ENCODE measurements at regions not wholly inside any gene's neighbourhood (a gene's known extent, or its start where the extent isn't known, plus 50 kb on each side); places are given as distances from the start of the nearest gene placed in this dataset.

GRCh38 chr5:171537070-171537849, 117.8 kb downstream of the FGF18 start:
- Histone ChIP-seq H3K18ac (ENCODE audit: low read length) (no peak overlapping the region), H4K5ac (ENCODE audit: low read length) (no peak overlapping the region), H2AK5ac (ENCODE audit: low read length) (no peak overlapping the region), H2BK5ac (ENCODE audit: low read length) (no peak overlapping the region), H3K79me2 (ENCODE audit: control insufficient read depth, insufficient read depth, low read length) (no peaks in the 10 kb centered on the region), H4K8ac (ENCODE audit: low read depth, low read length) (no peak overlapping the region), H3K27me3 (ENCODE audit: insufficient read depth, low read length, poor library complexity) (no peaks in the 10 kb centered on the region), H2BK120ac (ENCODE audit: low read depth, low read length) (no peak overlapping the region), H3K9ac (ENCODE audit: low read length) (no peak overlapping the region), H3K4me3 (ENCODE audit: low read length) (no peak overlapping the region), H3K56ac (ENCODE audit: low read length) (no peak overlapping the region), H2BK15ac (replicated peaks; ENCODE audit: low read depth) (no peak overlapping the region), H3K4ac (ENCODE audit: low read depth, low read length) (no peak overlapping the region), H3K4me2 (ENCODE audit: low read length) (no peak overlapping the region), H3K23ac (ENCODE audit: low read length) (no peak overlapping the region), H3K36me3 (ENCODE audit: control insufficient read depth, insufficient read depth, low read length) (no peaks in the 10 kb centered on the region), H3K79me1 (ENCODE audit: low read length) (no peaks in the 10 kb centered on the region), H3K4me1 (ENCODE audit: control insufficient read depth, low read depth, low read length) (no peaks in the 10 kb centered on the region), H3K27ac (ENCODE audit: low read depth, low read length) (no peak overlapping the region)
- DNase-seq, result peak; percentile 56
- no CpG with 5 or more reads among the region's 9 CpGs for WGBS (ENCODE audit: extremely low coverage, insufficient coverage, low lambda C conversion rate)

GRCh38 chr5:171537923-171538537, 118.6 kb downstream of the FGF18 start:
- H3K27ac ChIP-seq (ENCODE audit: low read depth, low read length), result no peak overlapping the region
- WGBS (ENCODE audit: extremely low coverage, insufficient coverage, low lambda C conversion rate), result no CpG with 5 or more reads among the region's 3 CpGs
- H3K79me2 ChIP-seq (ENCODE audit: control insufficient read depth, insufficient read depth, low read length), result no peaks in the 10 kb centered on the region
- no peaks in the 10 kb centered on the region for H3K4me1 ChIP-seq (ENCODE audit: control insufficient read depth, low read depth, low read length)
- H2AK5ac ChIP-seq (ENCODE audit: low read length), result no peak overlapping the region
- DNase-seq, result no peak
- H3K18ac ChIP-seq (ENCODE audit: low read length), result no peak overlapping the region
- no peaks in the 10 kb centered on the region for H3K79me1 ChIP-seq (ENCODE audit: low read length)
- H3K23ac ChIP-seq (ENCODE audit: low read length), result no peak overlapping the region
- no peak overlapping the region for H3K4me3 ChIP-seq (ENCODE audit: low read length)
- H4K5ac ChIP-seq (ENCODE audit: low read length), result no peak overlapping the region
- H3K56ac ChIP-seq (ENCODE audit: low read length), result no peak overlapping the region
- H3K9ac ChIP-seq (ENCODE audit: low read length), result no peak overlapping the region
- H3K4ac ChIP-seq (ENCODE audit: low read depth, low read length), result no peak overlapping the region
- H2BK5ac ChIP-seq (ENCODE audit: low read length), result no peak overlapping the region
- no peak overlapping the region for H4K8ac ChIP-seq (ENCODE audit: low read depth, low read length)
- no peaks in the 10 kb centered on the region for H3K36me3 ChIP-seq (ENCODE audit: control insufficient read depth, insufficient read depth, low read length)
- H3K4me2 ChIP-seq (ENCODE audit: low read length), result no peak overlapping the region
- no peaks in the 10 kb centered on the region for H3K27me3 ChIP-seq (ENCODE audit: insufficient read depth, low read length, poor library complexity)
- no peak overlapping the region for H2BK120ac ChIP-seq (ENCODE audit: low read depth, low read length)
- no peak overlapping the region for H2BK15ac ChIP-seq (replicated peaks; ENCODE audit: low read depth)

DNA sequence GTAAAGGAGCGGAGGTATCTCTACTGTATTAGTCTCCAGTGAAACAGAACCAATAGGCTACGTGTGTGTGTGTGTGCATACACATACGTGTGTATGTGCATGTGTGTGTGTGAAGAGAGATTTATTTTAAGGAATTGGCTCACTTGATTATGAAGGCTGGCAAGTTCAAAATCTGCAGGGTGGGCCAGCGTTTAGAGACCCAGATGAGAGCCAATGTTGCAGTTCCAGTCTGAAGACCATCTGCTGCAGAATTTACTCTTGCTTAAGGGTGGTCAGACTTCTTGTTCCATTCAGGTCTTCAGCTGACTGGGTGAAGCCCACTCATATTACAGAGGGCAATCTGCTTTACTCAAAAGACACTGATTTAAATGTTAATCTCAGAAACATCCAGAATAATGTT, 119.2 kb downstream of the FGF18 start:
- H3K56ac ChIP-seq (ENCODE audit: low read length), result no peak overlapping the region
- H2BK5ac ChIP-seq (ENCODE audit: low read length), result no peak overlapping the region
- H2AK5ac ChIP-seq (ENCODE audit: low read length), result no peak overlapping the region
- no peak for DNase-seq
- H3K36me3 ChIP-seq (ENCODE audit: control insufficient read depth, insufficient read depth, low read length), result no peaks in the 10 kb centered on the region
- no peak overlapping the region for H2BK120ac ChIP-seq (ENCODE audit: low read depth, low read length)
- no peak overlapping the region for H3K27ac ChIP-seq (ENCODE audit: low read depth, low read length)
- H3K4me3 ChIP-seq (ENCODE audit: low read length), result no peak overlapping the region
- no peak overlapping the region for H4K8ac ChIP-seq (ENCODE audit: low read depth, low read length)
- H3K23ac ChIP-seq (ENCODE audit: low read length), result no peak overlapping the region
- no peak overlapping the region for H2BK15ac ChIP-seq (replicated peaks; ENCODE audit: low read depth)
- WGBS (ENCODE audit: extremely low coverage, insufficient coverage, low lambda C conversion rate), result no CpG with 5 or more reads among the region's 4 CpGs
- no peaks in the 10 kb centered on the region for H3K79me2 ChIP-seq (ENCODE audit: control insufficient read depth, insufficient read depth, low read length)
- H3K27me3 ChIP-seq (ENCODE audit: insufficient read depth, low read length, poor library complexity), result no peaks in the 10 kb centered on the region
- H3K4me2 ChIP-seq (ENCODE audit: low read length), result no peak overlapping the region
- no peak overlapping the region for H3K9ac ChIP-seq (ENCODE audit: low read length)
- H3K4me1 ChIP-seq (ENCODE audit: control insufficient read depth, low read depth, low read length), result no peaks in the 10 kb centered on the region
- H3K18ac ChIP-seq (ENCODE audit: low read length), result no peak overlapping the region
- no peaks in the 10 kb centered on the region for H3K79me1 ChIP-seq (ENCODE audit: low read length)
- H3K4ac ChIP-seq (ENCODE audit: low read depth, low read length), result no peak overlapping the region
- no peak overlapping the region for H4K5ac ChIP-seq (ENCODE audit: low read length)

DNA sequence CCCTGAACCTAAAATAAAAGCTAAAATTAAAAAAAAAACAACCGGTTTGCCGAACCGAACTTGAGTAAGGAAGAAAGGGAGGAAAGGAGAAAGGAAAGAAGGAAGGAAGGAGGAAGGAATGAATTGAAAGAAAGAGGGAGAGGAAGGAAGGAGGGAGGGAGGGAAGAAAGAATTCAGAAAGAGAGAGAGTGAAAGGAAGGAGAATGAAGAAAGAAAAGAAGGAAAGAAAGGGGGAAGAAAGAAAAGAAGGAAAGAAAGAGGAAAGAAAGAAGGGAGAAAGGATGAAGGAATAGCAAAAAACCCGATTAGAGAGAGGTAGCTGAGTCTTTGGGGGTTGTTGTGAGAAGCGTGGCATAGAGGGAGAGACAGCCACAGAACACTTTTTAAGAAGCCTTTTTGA, 121.4 kb downstream of the FGF18 start:
- Histone ChIP-seq H3K27me3 (ENCODE audit: insufficient read depth, low read length, poor library complexity) (no peaks in the 10 kb centered on the region), H3K4me2 (ENCODE audit: low read length) (no peak overlapping the region), H2BK5ac (ENCODE audit: low read length) (no peak overlapping the region), H3K9ac (ENCODE audit: low read length) (no peak overlapping the region), H3K4me1 (ENCODE audit: control insufficient read depth, low read depth, low read length) (no peaks in the 10 kb centered on the region), H3K4me3 (ENCODE audit: low read length) (no peak overlapping the region), H3K4ac (ENCODE audit: low read depth, low read length) (no peak overlapping the region), H3K23ac (ENCODE audit: low read length) (no peak overlapping the region), H4K5ac (ENCODE audit: low read length) (no peak overlapping the region), H3K27ac (ENCODE audit: low read depth, low read length) (no peak overlapping the region), H3K18ac (ENCODE audit: low read length) (no peak overlapping the region), H3K79me2 (ENCODE audit: control insufficient read depth, insufficient read depth, low read length) (no peaks in the 10 kb centered on the region), H2BK15ac (replicated peaks; ENCODE audit: low read depth) (no peak overlapping the region), H3K36me3 (ENCODE audit: control insufficient read depth, insufficient read depth, low read length) (no peaks in the 10 kb centered on the region), H4K8ac (ENCODE audit: low read depth, low read length) (no peak overlapping the region), H2AK5ac (ENCODE audit: low read length) (no peak overlapping the region), H3K79me1 (ENCODE audit: low read length) (no peaks in the 10 kb centered on the region), H2BK120ac (ENCODE audit: low read depth, low read length) (no peak overlapping the region), H3K56ac (ENCODE audit: low read length) (no peak overlapping the region)
- no CpG with 5 or more reads among the region's 5 CpGs for WGBS (ENCODE audit: extremely low coverage, insufficient coverage, low lambda C conversion rate)
- DNase-seq, result no peak

DNA sequence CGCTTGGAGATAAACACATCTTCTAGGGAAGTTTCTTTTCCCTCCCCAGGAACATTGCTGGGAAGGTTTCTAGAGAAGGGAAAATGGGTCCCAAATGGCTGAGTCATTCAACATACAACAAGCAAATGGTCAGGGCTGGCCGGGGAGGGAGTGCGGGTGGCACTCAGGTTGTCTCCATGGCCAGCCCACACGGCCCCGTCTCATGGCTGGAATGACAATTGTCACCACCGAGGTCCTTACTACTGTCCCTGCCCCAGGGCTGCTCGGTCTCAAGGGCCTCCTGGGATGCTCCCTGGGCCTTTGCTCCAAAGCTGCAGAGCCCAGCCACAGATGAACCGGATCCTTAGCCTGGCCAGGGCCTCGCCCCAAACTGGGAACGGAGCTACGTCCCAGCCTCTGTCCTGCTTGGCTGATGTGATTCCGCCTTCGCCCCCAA, 121.9 kb downstream of the FGF18 start:
- Histone ChIP-seq H3K23ac (ENCODE audit: low read length) (no peak overlapping the region), H3K4me1 (ENCODE audit: control insufficient read depth, low read depth, low read length) (no peaks in the 10 kb centered on the region), H2BK15ac (replicated peaks; ENCODE audit: low read depth) (no peak overlapping the region), H3K4me3 (ENCODE audit: low read length) (no peak overlapping the region), H3K79me2 (ENCODE audit: control insufficient read depth, insufficient read depth, low read length) (no peaks in the 10 kb centered on the region), H3K4ac (ENCODE audit: low read depth, low read length) (no peak overlapping the region), H3K4me2 (ENCODE audit: low read length) (no peak overlapping the region), H4K8ac (ENCODE audit: low read depth, low read length) (no peak overlapping the region), H3K27ac (ENCODE audit: low read depth, low read length) (no peak overlapping the region), H3K79me1 (ENCODE audit: low read length) (no peaks in the 10 kb centered on the region), H3K56ac (ENCODE audit: low read length) (no peak overlapping the region), H4K5ac (ENCODE audit: low read length) (no peak overlapping the region), H2BK120ac (ENCODE audit: low read depth, low read length) (no peak overlapping the region), H2AK5ac (ENCODE audit: low read length) (no peak overlapping the region), H3K9ac (ENCODE audit: low read length) (no peak overlapping the region), H3K18ac (ENCODE audit: low read length) (no peak overlapping the region), H3K36me3 (ENCODE audit: control insufficient read depth, insufficient read depth, low read length) (no peaks in the 10 kb centered on the region), H3K27me3 (ENCODE audit: insufficient read depth, low read length, poor library complexity) (no peaks in the 10 kb centered on the region), H2BK5ac (ENCODE audit: low read length) (no peak overlapping the region)
- no CpG with 5 or more reads among the region's 13 CpGs for WGBS (ENCODE audit: extremely low coverage, insufficient coverage, low lambda C conversion rate)
- DNase-seq, result no peak

Measured in mesendoderm (in vitro differentiated cells).